DMS114 treated with DMSO at 0.1 percent for 48 hours (cell line): ENCODE measurements at regions not wholly inside any gene's neighbourhood (a gene's known extent, or its start where the extent isn't known, plus 50 kb on each side); places are given as distances from the start of the nearest gene placed in this dataset.
"Not testable (repeated sequence)": the region's sequence is repeated elsewhere in the genome, so short reads cannot be mapped to it uniquely, and the experiment has no call there.

Experiments
- DNase-seq: peaks from one replicate; lab custom pipeline; 2025; ENCODE audit not compliant: unreplicated experiment; lab: John Stamatoyannopoulos, UW

- not testable (repeated sequence) for DNase-seq
Observed at GRCh38 chr1:148210624-148211023, 58.5 kb upstream of the NBPF11 start.

GRCh38 chr1:148210166-148210565, 58.1 kb upstream of the NBPF11 start:
- DNase-seq: not testable (repeated sequence)

GRCh38 chr1:148202013-148202412, 49.9 kb upstream of the NBPF11 start:
- DNase-seq: not testable (repeated sequence)
